ENCODE measurements at regions not wholly inside any gene's neighbourhood (a gene's known extent, or its start where the extent isn't known, plus 50 kb on each side); places are given as distances from the start of the nearest gene placed in this dataset.

GRCh38 chr16:26524281-26524680, 542.4 kb upstream of the C16orf82 start:
- Histone ChIP-seq H3K9me3 (0 out of 2 replicates have a peak, but pooled peaks cover 2% of the 10 kb centered on the region), H3K36me3 (replicated peaks) (no peaks in the 10 kb centered on the region), H3K4me1 (no peaks in the 10 kb centered on the region), H3K4me3 (no peak overlapping the region), H3K27me3 (ENCODE audit: low read depth) (no peaks in the 10 kb centered on the region)
- in situ Hi-C loops (cut with MboI; ENCODE audit: low sequenced_read_pairs): no loop called here
- DNase-seq (ENCODE audit: low spot score in 2 of 2): no peak

- H3K4me1 ChIP-seq: no peaks in the 10 kb centered on the region
- no peak for DNase-seq (ENCODE audit: low spot score in 2 of 2)
- in situ Hi-C loops (cut with MboI; ENCODE audit: low sequenced_read_pairs): no loop called here
- no peaks in the 10 kb centered on the region for H3K27me3 ChIP-seq (ENCODE audit: low read depth)
- no peaks in the 10 kb centered on the region for H3K9me3 ChIP-seq
- H3K4me3 ChIP-seq: no peak overlapping the region
- H3K36me3 ChIP-seq (replicated peaks): no peaks in the 10 kb centered on the region
These were observed 541.9 kb upstream of the C16orf82 start for GRCh38 chr16:26524846-26525245.

- Histone ChIP-seq H3K36me3 (replicated peaks) (no peaks in the 10 kb centered on the region), H3K27me3 (ENCODE audit: low read depth) (no peaks in the 10 kb centered on the region), H3K9me3 (no peaks in the 10 kb centered on the region), H3K4me1 (no peaks in the 10 kb centered on the region), H3K4me3 (no peak overlapping the region)
- in situ Hi-C loops (cut with MboI; ENCODE audit: low sequenced_read_pairs): no loop called here
- DNase-seq (ENCODE audit: low spot score in 2 of 2): no peak
These were observed 540.9 kb upstream of the C16orf82 start for GRCh38 chr16:26525856-26526255.

- Histone ChIP-seq H3K27me3 (ENCODE audit: low read depth) (no peaks in the 10 kb centered on the region), H3K9me3 (no peaks in the 10 kb centered on the region), H3K4me3 (no peak overlapping the region), H3K4me1 (no peaks in the 10 kb centered on the region), H3K36me3 (replicated peaks) (no peaks in the 10 kb centered on the region)
- DNase-seq (ENCODE audit: low spot score in 2 of 2): no peak
- in situ Hi-C loops (cut with MboI; ENCODE audit: low sequenced_read_pairs): no loop called here
These were observed 540.1 kb upstream of the C16orf82 start for GRCh38 chr16:26526633-26527032.

GRCh38 chr16:26530584-26531289, 536.0 kb upstream of the C16orf82 start:
- in situ Hi-C loops (cut with MboI; ENCODE audit: low sequenced_read_pairs): no loop called here
- no peaks in the 10 kb centered on the region for H3K36me3 ChIP-seq (replicated peaks)
- H3K27me3 ChIP-seq (ENCODE audit: low read depth): no peaks in the 10 kb centered on the region
- H3K9me3 ChIP-seq: no peaks in the 10 kb centered on the region
- H3K4me1 ChIP-seq: no peaks in the 10 kb centered on the region
- DNase-seq (ENCODE audit: low spot score in 2 of 2): no peak
- H3K4me3 ChIP-seq: no peak overlapping the region

GRCh38 chr16:26531290-26531730, 535.4 kb upstream of the C16orf82 start:
- Histone ChIP-seq H3K27me3 (ENCODE audit: low read depth) (no peaks in the 10 kb centered on the region), H3K4me3 (no peak overlapping the region), H3K36me3 (replicated peaks) (no peaks in the 10 kb centered on the region), H3K4me1 (no peaks in the 10 kb centered on the region), H3K9me3 (no peaks in the 10 kb centered on the region)
- in situ Hi-C loops (cut with MboI; ENCODE audit: low sequenced_read_pairs): no loop called here
- no peak for DNase-seq (ENCODE audit: low spot score in 2 of 2)

- no peak overlapping the region for H3K4me3 ChIP-seq
These were observed 534.3 kb upstream of the C16orf82 start for GRCh38 chr16:26532456-26532855.

GRCh38 chr16:26542198-26542597, 524.5 kb upstream of the C16orf82 start:
- Histone ChIP-seq H3K36me3 (replicated peaks) (no peaks in the 10 kb centered on the region), H3K27me3 (ENCODE audit: low read depth) (no peaks in the 10 kb centered on the region), H3K4me3 (no peak overlapping the region), H3K4me1 (no peaks in the 10 kb centered on the region), H3K9me3 (no peaks in the 10 kb centered on the region)
- DNase-seq (ENCODE audit: low spot score in 2 of 2): no peak
- in situ Hi-C loops (cut with MboI; ENCODE audit: low sequenced_read_pairs): no loop called here

More at GRCh38 chr16:26532456-26532855, 534.3 kb upstream of the C16orf82 start:
- in situ Hi-C loops (cut with MboI; ENCODE audit: low sequenced_read_pairs): no loop called here
- H3K9me3 ChIP-seq: no peaks in the 10 kb centered on the region
- no peaks in the 10 kb centered on the region for H3K36me3 ChIP-seq (replicated peaks)
- DNase-seq (ENCODE audit: low spot score in 2 of 2): no peak
- H3K27me3 ChIP-seq (ENCODE audit: low read depth): no peaks in the 10 kb centered on the region
- H3K4me1 ChIP-seq: no peaks in the 10 kb centered on the region

GRCh38 chr16:26546573-26546972, 520.2 kb upstream of the C16orf82 start:
- in situ Hi-C loops (cut with MboI; ENCODE audit: low sequenced_read_pairs): no loop called here
- Histone ChIP-seq H3K4me1 (no peaks in the 10 kb centered on the region), H3K36me3 (replicated peaks) (no peaks in the 10 kb centered on the region), H3K27me3 (ENCODE audit: low read depth) (no peaks in the 10 kb centered on the region), H3K4me3 (no peak overlapping the region), H3K9me3 (no peaks in the 10 kb centered on the region)
- DNase-seq (ENCODE audit: low spot score in 2 of 2): no peak

- Histone ChIP-seq H3K9me3 (no peaks in the 10 kb centered on the region), H3K4me1 (no peaks in the 10 kb centered on the region)
- in situ Hi-C loops (cut with MboI; ENCODE audit: low sequenced_read_pairs): no loop called here
These were observed 519.0 kb upstream of the C16orf82 start for GRCh38 chr16:26547681-26548080.

GRCh38 chr16:26550111-26550610, 516.6 kb upstream of the C16orf82 start:
- H3K4me3 ChIP-seq: no peak overlapping the region
- H3K9me3 ChIP-seq: no peaks in the 10 kb centered on the region
- H3K36me3 ChIP-seq (replicated peaks): no peaks in the 10 kb centered on the region
- no peaks in the 10 kb centered on the region for H3K27me3 ChIP-seq (ENCODE audit: low read depth)
- no peaks in the 10 kb centered on the region for H3K4me1 ChIP-seq
- in situ Hi-C loops (cut with MboI; ENCODE audit: low sequenced_read_pairs): no loop called here
- no peak for DNase-seq (ENCODE audit: low spot score in 2 of 2)

More at GRCh38 chr16:26547681-26548080, 519.0 kb upstream of the C16orf82 start:
- DNase-seq (ENCODE audit: low spot score in 2 of 2): no peak
- Histone ChIP-seq H3K36me3 (replicated peaks) (no peaks in the 10 kb centered on the region), H3K27me3 (ENCODE audit: low read depth) (no peaks in the 10 kb centered on the region), H3K4me3 (no peak overlapping the region)

- Histone ChIP-seq H3K36me3 (replicated peaks) (no peaks in the 10 kb centered on the region), H3K4me3 (no peak overlapping the region), H3K9me3 (no peaks in the 10 kb centered on the region), H3K27me3 (ENCODE audit: low read depth) (no peaks in the 10 kb centered on the region), H3K4me1 (no peaks in the 10 kb centered on the region)
- in situ Hi-C loops (cut with MboI; ENCODE audit: low sequenced_read_pairs): no loop called here
- DNase-seq (ENCODE audit: low spot score in 2 of 2): no peak
These were observed 512.7 kb upstream of the C16orf82 start for GRCh38 chr16:26554030-26554429.

GRCh38 chr16:26561303-26561702, 505.4 kb upstream of the C16orf82 start:
- no peaks in the 10 kb centered on the region for H3K27me3 ChIP-seq (ENCODE audit: low read depth)
- no peaks in the 10 kb centered on the region for H3K36me3 ChIP-seq (replicated peaks)
- no peaks in the 10 kb centered on the region for H3K4me1 ChIP-seq
- no peak for DNase-seq (ENCODE audit: low spot score in 2 of 2)
- in situ Hi-C loops (cut with MboI; ENCODE audit: low sequenced_read_pairs): no loop called here
- H3K4me3 ChIP-seq: no peak overlapping the region
- 0 out of 2 replicates have a peak, but pooled peaks cover 2% of the 10 kb centered on the region for H3K9me3 ChIP-seq

GRCh38 chr16:26563018-26563417, 503.7 kb upstream of the C16orf82 start:
- Histone ChIP-seq H3K27me3 (ENCODE audit: low read depth) (no peaks in the 10 kb centered on the region), H3K4me1 (no peaks in the 10 kb centered on the region), H3K4me3 (no peak overlapping the region), H3K36me3 (replicated peaks) (no peaks in the 10 kb centered on the region), H3K9me3 (0 out of 2 replicates have a peak, but pooled peaks cover 2% of the 10 kb centered on the region)
- DNase-seq (ENCODE audit: low spot score in 2 of 2): no peak
- in situ Hi-C loops (cut with MboI; ENCODE audit: low sequenced_read_pairs): no loop called here
